ENCODE measurements at regions not wholly inside any gene's neighbourhood (a gene's known extent, or its start where the extent isn't known, plus 50 kb on each side); places are given as distances from the start of the nearest gene placed in this dataset.

- no peak for DNase-seq (ENCODE audit: low read depth in 2 of 2)
Measured at GRCh38 chr2:238654479-238655197, 193.2 kb upstream of the TWIST2 start.

GRCh38 chr2:238655198-238655860 is 192.6 kb upstream of the TWIST2 start:
- DNase-seq (ENCODE audit: low read depth in 2 of 2) = no peak

GRCh38 chr2:238655974-238656722 is 191.7 kb upstream of the TWIST2 start:
- DNase-seq (ENCODE audit: low read depth in 2 of 2) = no peak

- no peak for DNase-seq (ENCODE audit: low read depth in 2 of 2)
Measured at GRCh38 chr2:238657132-238658053, 190.5 kb upstream of the TWIST2 start.

GRCh38 chr2:238658054-238658407 is 189.9 kb upstream of the TWIST2 start:
- no peak for DNase-seq (ENCODE audit: low read depth in 2 of 2)

GRCh38 chr2:238658820-238659219 is 189.1 kb upstream of the TWIST2 start:
- no peak for DNase-seq (ENCODE audit: low read depth in 2 of 2)

- DNase-seq (ENCODE audit: low read depth in 2 of 2) = no peak
Measured at GRCh38 chr2:238659231-238659630, 188.7 kb upstream of the TWIST2 start.

- no peak for DNase-seq (ENCODE audit: low read depth in 2 of 2)
Measured at GRCh38 chr2:238663586-238663985, 184.3 kb upstream of the TWIST2 start.

GRCh38 chr2:238665919-238666318 is 182.0 kb upstream of the TWIST2 start:
- no peak for DNase-seq (ENCODE audit: low read depth in 2 of 2)

GRCh38 chr2:238666543-238666942 is 181.3 kb upstream of the TWIST2 start:
- no peak for DNase-seq (ENCODE audit: low read depth in 2 of 2)

- no peak for DNase-seq (ENCODE audit: low read depth in 2 of 2)
Measured at GRCh38 chr2:238667008-238667407, 180.9 kb upstream of the TWIST2 start.

GRCh38 chr2:238667639-238668038 is 180.2 kb upstream of the TWIST2 start:
- no peak for DNase-seq (ENCODE audit: low read depth in 2 of 2)

GRCh38 chr2:238668426-238668825 is 179.5 kb upstream of the TWIST2 start:
- no peak for DNase-seq (ENCODE audit: low read depth in 2 of 2)

- no peak for DNase-seq (ENCODE audit: low read depth in 2 of 2)
Measured at GRCh38 chr2:238669046-238669445, 178.8 kb upstream of the TWIST2 start.

- DNase-seq (ENCODE audit: low read depth in 2 of 2) = no peak
Measured at GRCh38 chr2:238669581-238670080, 178.3 kb upstream of the TWIST2 start.

- DNase-seq (ENCODE audit: low read depth in 2 of 2) = no peak
Measured at GRCh38 chr2:238670111-238670585, 177.7 kb upstream of the TWIST2 start.

- no peak for DNase-seq (ENCODE audit: low read depth in 2 of 2)
Measured at GRCh38 chr2:238682536-238682935, 165.3 kb upstream of the TWIST2 start.

- no peak for DNase-seq (ENCODE audit: low read depth in 2 of 2)
Measured at GRCh38 chr2:238684362-238685326, 163.2 kb upstream of the TWIST2 start.

- no peak for DNase-seq (ENCODE audit: low read depth in 2 of 2)
Measured at GRCh38 chr2:238685327-238685709, 162.6 kb upstream of the TWIST2 start.

- DNase-seq (ENCODE audit: low read depth in 2 of 2) = no peak
Measured at GRCh38 chr2:238685713-238686112, 162.2 kb upstream of the TWIST2 start.

All from activated CD4-positive, alpha-beta T cell treated with anti-CD3 and anti-CD28 coated beads for 24 hours (primary cell).